OCI-LY7 (cell line): ENCODE measurements at regions not wholly inside any gene's neighbourhood (a gene's known extent, or its start where the extent isn't known, plus 50 kb on each side); places are given as distances from the start of the nearest gene placed in this dataset.

ENCODE experiments used
- BruUV-seq: library from RNA; stranded (reverse); fragments of 400-500 nt; replicated peaks from 2 replicates; lab custom pipeline; 2021; lab: Mats Ljungman, UMichigan
- CTCF ChIA-PET: fragments of 300-600 bp; sonication (Branson Sonifier 250); formaldehyde crosslinking; loops from one replicate; lab custom pipeline; 2022; ENCODE audit warnings: antibody characterized with exemption; ENCODE audit not compliant: unreplicated experiment; lab: Charles Lee
- POLR2A ChIA-PET: fragments of 300-600 bp; sonication (Branson Sonifier 250); formaldehyde crosslinking; loops from one replicate; lab custom pipeline; 2022; ENCODE audit warnings: antibody characterized with exemption; lab: Charles Lee
- DNase-seq: peaks from one replicate; pipeline ENCODE4 v3.0.0-alpha.2; 2015; ENCODE audit warnings: low spot score
- H2AFZ ChIP-seq: fragments of 200-600 bp; sonication (generic), shearing (Covaris generic); 2 replicates; pipeline ENCODE4 v1.6.1; 2014; ENCODE audit warnings: mild to moderate bottlenecking, antibody characterized with exemption, low read length, moderate library complexity
- H3K27ac ChIP-seq: fragments of 200-600 bp; sonication (generic); 2 replicates; pipeline ENCODE4 v1.5.1; 2014; ENCODE audit warnings: mixed run types, low read depth, mild to moderate bottlenecking, moderate library complexity, low read length, inconsistent platforms; ENCODE audit not compliant: poor library complexity, severe bottlenecking
- H3K36me3 ChIP-seq: fragments of 200-600 bp; sonication (generic); 2 replicates; pipeline ENCODE4 v1.6.1; 2014; ENCODE audit warnings: mild to moderate bottlenecking, antibody characterized with exemption, low read length, moderate library complexity, mixed read lengths; ENCODE audit not compliant: insufficient read depth
- H3K4me1 ChIP-seq: fragments of 200-600 bp; sonication (generic); 2 replicates; pipeline ENCODE4 v1.5.1; 2014; ENCODE audit warnings: mild to moderate bottlenecking, low read length; ENCODE audit not compliant: insufficient read depth, poor library complexity, severe bottlenecking
- H3K4me2 ChIP-seq: fragments of 200-600 bp; sonication (generic); 2 replicates; pipeline ENCODE4 v1.6.1; 2014; ENCODE audit warnings: mild to moderate bottlenecking, low read length
- H3K4me3 ChIP-seq: fragments of 200-600 bp; sonication (generic); 2 replicates; pipeline ENCODE4 v1.5.1; 2014; ENCODE audit warnings: mild to moderate bottlenecking, low read depth, low read length; ENCODE audit not compliant: poor library complexity, severe bottlenecking
- H3K79me2 ChIP-seq: fragments of 200-600 bp; sonication (generic); 2 replicates; pipeline ENCODE4 v1.6.1; 2016; ENCODE audit warnings: low read depth, mild to moderate bottlenecking, low read length, moderate library complexity, mixed read lengths; ENCODE audit not compliant: insufficient read depth
- H3K9me2 ChIP-seq: fragments of 200-600 bp; sonication (generic); 2 replicates; pipeline ENCODE4 v1.6.1; 2016; ENCODE audit warnings: mild to moderate bottlenecking, low read length, mixed read lengths; ENCODE audit not compliant: insufficient read depth
- H3K9me3 ChIP-seq: fragments of 200-600 bp; sonication (generic); 2 replicates; pipeline ENCODE4 v1.6.1; 2014; ENCODE audit warnings: mild to moderate bottlenecking, mixed run types, low read length, mixed read lengths
- H4K20me1 ChIP-seq: fragments of 200-600 bp; sonication (generic); 2 replicates; pipeline ENCODE4 v1.6.1; 2014; ENCODE audit warnings: mild to moderate bottlenecking, antibody characterized with exemption, low read length, moderate library complexity, mixed read lengths; ENCODE audit not compliant: insufficient read depth
- CTCF ChIP-seq: fragments of 200-600 bp; sonication (generic); conservative IDR thresholded peaks from 2 replicates; pipeline ENCODE4 v1.5.1; 2014; ENCODE audit warnings: mild to moderate bottlenecking, antibody characterized with exemption, low read length, moderate library complexity, mixed read lengths
- EZH2phosphoT487 ChIP-seq: fragments of 200-600 bp; sonication (generic); IDR thresholded peaks from 2 replicates; pipeline ENCODE4 v1.6.1; 2018; ENCODE audit warnings: low read depth, borderline replicate concordance, mild to moderate bottlenecking, mixed run types, antibody characterized with exemption, low read length, moderate library complexity, mixed read lengths
- intact Hi-C: fragments of 100-400 bp; cut with micrococcal nuclease; formaldehyde crosslinking; loops from one replicate; pipeline ENCODE4 v1.10.0; 2022; ENCODE audit not compliant: unreplicated experiment

- Histone ChIP-seq H4K20me1 (no peaks in the 10 kb centered on the region), H3K4me3 (no peak overlapping the region), H3K4me1 (no peaks in the 10 kb centered on the region), H2AFZ (no peak overlapping the region), H3K4me2 (no peak overlapping the region), H3K79me2 (no peaks in the 10 kb centered on the region), H3K9me3 (no peaks in the 10 kb centered on the region), H3K9me2 (no peaks in the 10 kb centered on the region), H3K36me3 (no peaks in the 10 kb centered on the region), H3K27ac (no peak overlapping the region)
- TF ChIP-seq CTCF = no peak
- no peak for TF ChIP-seq EZH2phosphoT487
- no TSS peak for BruUV-seq
- no peak for DNase-seq
- intact Hi-C loops = no loop called here
- POLR2A ChIA-PET = interaction anchor here (0.7 kb wide), 1 partner anchor 16 kb away, joined by 3 read pairs; no protein-coding TSS in a partner anchor
- CTCF ChIA-PET = no interaction called here
Observed at GRCh38 chrY:15560840-15561239, 1036.5 kb downstream of the NLGN4Y start.

- no peaks in the 10 kb centered on the region for H4K20me1 ChIP-seq
- no peak for TF ChIP-seq EZH2phosphoT487
- no peak for TF ChIP-seq CTCF
- H3K27ac ChIP-seq = no peak overlapping the region
- H3K36me3 ChIP-seq = no peaks in the 10 kb centered on the region
- no peaks in the 10 kb centered on the region for H3K9me3 ChIP-seq
- CTCF ChIA-PET = no interaction called here
- H2AFZ ChIP-seq = no peak overlapping the region
- POLR2A ChIA-PET = interaction anchor here (0.7 kb wide), 2 partner anchors 15 to 52 kb away, joined by 3 read pairs; no protein-coding TSS in a partner anchor
- H3K9me2 ChIP-seq = no peaks in the 10 kb centered on the region
- no TSS peak for BruUV-seq
- H3K4me1 ChIP-seq = peaks cover under 1% of the 10 kb centered on the region
- intact Hi-C loops = no loop called here
- H3K79me2 ChIP-seq = no peaks in the 10 kb centered on the region
- no peak overlapping the region for H3K4me2 ChIP-seq
- no peak overlapping the region for H3K4me3 ChIP-seq
- DNase-seq = no peak
Observed at GRCh38 chrY:15561501-15562289, 1037.4 kb downstream of the NLGN4Y start.

GRCh38 chrY:15577886-15578285 is 1053.6 kb downstream of the NLGN4Y start:
- TF ChIP-seq CTCF (no peak), EZH2phosphoT487 (no peak)
- H3K4me3 ChIP-seq = no peak overlapping the region
- H3K9me3 ChIP-seq = no peaks in the 10 kb centered on the region
- H3K27ac ChIP-seq = no peak overlapping the region
- intact Hi-C loops = loop anchor here (2.0 to 10.0 kb wide), 3 partner anchors 66 to 213 kb away; no protein-coding TSS in a partner anchor
- ChIA-PET POLR2A (no interaction called here), CTCF (no interaction called here)
- H3K36me3 ChIP-seq = no peaks in the 10 kb centered on the region
- no peaks in the 10 kb centered on the region for H3K9me2 ChIP-seq
- H3K79me2 ChIP-seq = no peaks in the 10 kb centered on the region
- BruUV-seq = no TSS peak
- peaks cover 28% of the 10 kb centered on the region for H3K4me1 ChIP-seq
- DNase-seq = no peak
- H2AFZ ChIP-seq = no peak overlapping the region
- H3K4me2 ChIP-seq = no peak overlapping the region
- no peaks in the 10 kb centered on the region for H4K20me1 ChIP-seq
